HEK293 (cell line): ENCODE measurements at regions not wholly inside any gene's neighbourhood (a gene's known extent, or its start where the extent isn't known, plus 50 kb on each side); places are given as distances from the start of the nearest gene placed in this dataset.
A peak's percentile ranks its signal among the peaks of the same experiment; 100 is the strongest.

ENCODE experiments used
- CTCF ChIA-PET: fragments of 350-600 bp; formaldehyde crosslinking; extraction: SDS; loops from one replicate; lab custom pipeline; 2021; ENCODE audit warnings: antibody characterized with exemption; lab: Yijun Ruan, JAX
- POLR2A ChIA-PET: fragments of 300-600 bp; formaldehyde crosslinking; extraction: SDS; loops from one replicate; lab custom pipeline; 2020; ENCODE audit warnings: antibody characterized with exemption, inconsistent platforms; lab: Yijun Ruan, JAX
- H3K27ac ChIP-seq: fragments of 200-500 bp; sonication (Bioruptor generic); 2 replicates; pipeline ENCODE4 v1.5.1; 2014; ENCODE audit warnings: low read depth, low read length, control low read depth, inconsistent platforms; ENCODE audit errors: extremely low read depth
- H3K36me3 ChIP-seq, 2 experiments: fragments of 200-500 bp in 1 of 2; sonication (Bioruptor generic) in 1 of 2; 1 replicate in 1 of 2; 2 replicates in 1 of 2; pipeline ENCODE4 v1.5.1; 2014 to 2017; ENCODE audit warnings: inconsistent platforms in 2 of 2, low read length in 2 of 2; ENCODE audit not compliant: control insufficient read depth in 2 of 2, insufficient read depth in 1 of 2
- H3K4me1 ChIP-seq: fragments of 200-500 bp; sonication (Bioruptor generic); 2 replicates; pipeline ENCODE4 v1.5.1; 2014; ENCODE audit warnings: mild to moderate bottlenecking, low read length, inconsistent platforms; ENCODE audit not compliant: control insufficient read depth, insufficient read depth
- H3K4me3 ChIP-seq: 2 replicates; pipeline ENCODE4 v1.5.1; 2011; ENCODE audit warnings: low read depth, mild to moderate bottlenecking, control low read depth, low read length, moderate library complexity
- H3K9me3 ChIP-seq: fragments of 200-500 bp; sonication (Bioruptor generic); 2 replicates; pipeline ENCODE4 v1.5.1; 2014; ENCODE audit warnings: low read depth, low read length, inconsistent platforms; ENCODE audit not compliant: control insufficient read depth, insufficient read depth
- HIC1 ChIP-seq: fragments of 450-650 bp; formaldehyde crosslinking; IDR thresholded peaks from 2 replicates; pipeline ENCODE4 v1.5.1; 2016; ENCODE audit warnings: missing biosample characterization, missing genetic modification characterization
- TCF7L2 ChIP-seq: IDR thresholded peaks from 2 replicates; pipeline ENCODE4 v1.6.1; 2011; ENCODE audit warnings: low read depth, mild to moderate bottlenecking, inconsistent platforms, low read length, moderate library complexity, borderline replicate concordance
- YY1 ChIP-seq: fragments of 450-650 bp; formaldehyde crosslinking; IDR thresholded peaks from 2 replicates; pipeline ENCODE4 v1.5.1; 2018; ENCODE audit warnings: missing biosample characterization, missing genetic modification characterization
- ZBTB7A ChIP-seq: fragments of 450-650 bp; formaldehyde crosslinking; IDR thresholded peaks from 2 replicates; pipeline ENCODE4 v1.5.1; 2016; ENCODE audit warnings: low read depth, missing biosample characterization, missing genetic modification characterization
- ZNF146 ChIP-seq: fragments of 450-650 bp; formaldehyde crosslinking; IDR thresholded peaks from 2 replicates; pipeline ENCODE4 v1.5.1; 2016; ENCODE audit warnings: missing biosample characterization, missing genetic modification characterization
- ZNF211 ChIP-seq: fragments of 450-650 bp; formaldehyde crosslinking; IDR thresholded peaks from 2 replicates; pipeline ENCODE4 v1.5.1; 2016; ENCODE audit warnings: low read depth, missing biosample characterization, missing genetic modification characterization
- ZNF391 ChIP-seq: fragments of 450-650 bp; formaldehyde crosslinking; IDR thresholded peaks from 2 replicates; pipeline ENCODE4 v1.5.1; 2016; ENCODE audit warnings: low read depth, missing biosample characterization, missing genetic modification characterization, borderline replicate concordance
- ZNF473 ChIP-seq: fragments of 450-650 bp; formaldehyde crosslinking; IDR thresholded peaks from 2 replicates; pipeline ENCODE4 v1.5.1; 2017; ENCODE audit warnings: missing biosample characterization, missing genetic modification characterization
- ZNF747 ChIP-seq: fragments of 450-650 bp; formaldehyde crosslinking; IDR thresholded peaks from 2 replicates; pipeline ENCODE4 v1.5.1; 2016; ENCODE audit warnings: missing biosample characterization, missing genetic modification characterization
- ZSCAN16 ChIP-seq: fragments of 450-650 bp; formaldehyde crosslinking; IDR thresholded peaks from 2 replicates; pipeline ENCODE4 v1.5.1; 2016; ENCODE audit warnings: missing biosample characterization, missing genetic modification characterization
- ZSCAN4 ChIP-seq: fragments of 450-650 bp; formaldehyde crosslinking; IDR thresholded peaks from 2 replicates; pipeline ENCODE4 v1.5.1; 2017; ENCODE audit warnings: missing biosample characterization, missing genetic modification characterization
- TF ChIP-seq, protein P1 (sequence below): fragments of 450-650 bp; formaldehyde crosslinking; IDR thresholded peaks from 2 replicates; pipeline ENCODE4 v1.5.1; 2016; ENCODE audit warnings: missing biosample characterization, missing genetic modification characterization
- TF ChIP-seq, protein P2 (sequence below): fragments of 450-650 bp; formaldehyde crosslinking; conservative IDR thresholded peaks from 2 replicates; pipeline ENCODE4 v1.5.1; 2016; ENCODE audit warnings: low read depth, missing biosample characterization, missing genetic modification characterization
- TF ChIP-seq, protein P3 (sequence below): fragments of 450-650 bp; formaldehyde crosslinking; IDR thresholded peaks from 2 replicates; pipeline ENCODE4 v1.5.1; 2016; ENCODE audit warnings: missing biosample characterization, missing genetic modification characterization
- TF ChIP-seq, protein P4 (sequence below): fragments of 450-650 bp; formaldehyde crosslinking; IDR thresholded peaks from 2 replicates; pipeline ENCODE4 v1.5.1; 2016; ENCODE audit warnings: missing biosample characterization, missing genetic modification characterization

GRCh38 chr5:164007064-164007463 lies 501.6 kb downstream of the MAT2B start:
- Histone ChIP-seq H3K36me3 (no peaks in the 10 kb centered on the region), H3K4me3 (no peak overlapping the region), H3K9me3 (no peaks in the 10 kb centered on the region), H3K27ac (no peak overlapping the region), H3K4me1 (no peaks in the 10 kb centered on the region)
- CTCF ChIA-PET = no interaction called here
- TF ChIP-seq, protein P1, sequence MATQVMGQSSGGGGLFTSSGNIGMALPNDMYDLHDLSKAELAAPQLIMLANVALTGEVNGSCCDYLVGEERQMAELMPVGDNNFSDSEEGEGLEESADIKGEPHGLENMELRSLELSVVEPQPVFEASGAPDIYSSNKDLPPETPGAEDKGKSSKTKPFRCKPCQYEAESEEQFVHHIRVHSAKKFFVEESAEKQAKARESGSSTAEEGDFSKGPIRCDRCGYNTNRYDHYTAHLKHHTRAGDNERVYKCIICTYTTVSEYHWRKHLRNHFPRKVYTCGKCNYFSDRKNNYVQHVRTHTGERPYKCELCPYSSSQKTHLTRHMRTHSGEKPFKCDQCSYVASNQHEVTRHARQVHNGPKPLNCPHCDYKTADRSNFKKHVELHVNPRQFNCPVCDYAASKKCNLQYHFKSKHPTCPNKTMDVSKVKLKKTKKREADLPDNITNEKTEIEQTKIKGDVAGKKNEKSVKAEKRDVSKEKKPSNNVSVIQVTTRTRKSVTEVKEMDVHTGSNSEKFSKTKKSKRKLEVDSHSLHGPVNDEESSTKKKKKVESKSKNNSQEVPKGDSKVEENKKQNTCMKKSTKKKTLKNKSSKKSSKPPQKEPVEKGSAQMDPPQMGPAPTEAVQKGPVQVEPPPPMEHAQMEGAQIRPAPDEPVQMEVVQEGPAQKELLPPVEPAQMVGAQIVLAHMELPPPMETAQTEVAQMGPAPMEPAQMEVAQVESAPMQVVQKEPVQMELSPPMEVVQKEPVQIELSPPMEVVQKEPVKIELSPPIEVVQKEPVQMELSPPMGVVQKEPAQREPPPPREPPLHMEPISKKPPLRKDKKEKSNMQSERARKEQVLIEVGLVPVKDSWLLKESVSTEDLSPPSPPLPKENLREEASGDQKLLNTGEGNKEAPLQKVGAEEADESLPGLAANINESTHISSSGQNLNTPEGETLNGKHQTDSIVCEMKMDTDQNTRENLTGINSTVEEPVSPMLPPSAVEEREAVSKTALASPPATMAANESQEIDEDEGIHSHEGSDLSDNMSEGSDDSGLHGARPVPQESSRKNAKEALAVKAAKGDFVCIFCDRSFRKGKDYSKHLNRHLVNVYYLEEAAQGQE (tag by site-specific recombination) = peak; percentile 63; the same call in 1 of the 2 replicates
- no peak for TF ChIP-seq HIC1 (tag by site-specific recombination)
- POLR2A ChIA-PET = no interaction called here

DNA sequence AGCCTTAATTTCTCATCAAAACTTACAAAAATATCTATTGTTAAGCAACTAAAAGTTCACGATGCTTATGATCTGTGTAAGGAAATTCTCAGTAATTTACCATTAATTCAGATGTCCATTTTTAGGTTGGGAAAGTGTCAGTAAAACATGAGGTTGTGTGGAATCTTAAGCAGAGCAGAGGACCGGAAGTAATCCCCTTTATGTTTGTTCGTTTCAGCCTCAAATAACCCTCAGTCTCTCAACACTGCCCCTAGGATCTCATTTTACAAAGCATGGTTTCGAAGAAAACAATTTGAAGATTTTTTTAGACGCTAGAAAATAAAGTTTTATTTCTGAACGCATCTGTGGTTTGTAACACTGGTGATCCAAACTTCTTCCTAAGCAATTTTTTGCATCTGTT lies 504.2 kb downstream of the MAT2B start:
- H3K4me3 ChIP-seq = no peak overlapping the region
- H3K9me3 ChIP-seq = no peaks in the 10 kb centered on the region
- H3K4me1 ChIP-seq = no peaks in the 10 kb centered on the region
- H3K27ac ChIP-seq = no peak overlapping the region
- no peaks in the 10 kb centered on the region for H3K36me3 ChIP-seq
- POLR2A ChIA-PET = no interaction called here
- TF ChIP-seq ZSCAN16 (tag by site-specific recombination) (no peak), YY1 (tag by site-specific recombination) (no peak), ZNF211 (tag by site-specific recombination) (no peak), ZNF391 (tag by site-specific recombination) (no peak), ZBTB7A (tag by site-specific recombination) (no peak), ZSCAN4 (no peak), TCF7L2 (no peak), ZNF747 (tag by site-specific recombination) (no peak), ZNF473 (no peak), ZNF146 (tag by site-specific recombination) (no peak)
- TF ChIP-seq, protein P2, sequence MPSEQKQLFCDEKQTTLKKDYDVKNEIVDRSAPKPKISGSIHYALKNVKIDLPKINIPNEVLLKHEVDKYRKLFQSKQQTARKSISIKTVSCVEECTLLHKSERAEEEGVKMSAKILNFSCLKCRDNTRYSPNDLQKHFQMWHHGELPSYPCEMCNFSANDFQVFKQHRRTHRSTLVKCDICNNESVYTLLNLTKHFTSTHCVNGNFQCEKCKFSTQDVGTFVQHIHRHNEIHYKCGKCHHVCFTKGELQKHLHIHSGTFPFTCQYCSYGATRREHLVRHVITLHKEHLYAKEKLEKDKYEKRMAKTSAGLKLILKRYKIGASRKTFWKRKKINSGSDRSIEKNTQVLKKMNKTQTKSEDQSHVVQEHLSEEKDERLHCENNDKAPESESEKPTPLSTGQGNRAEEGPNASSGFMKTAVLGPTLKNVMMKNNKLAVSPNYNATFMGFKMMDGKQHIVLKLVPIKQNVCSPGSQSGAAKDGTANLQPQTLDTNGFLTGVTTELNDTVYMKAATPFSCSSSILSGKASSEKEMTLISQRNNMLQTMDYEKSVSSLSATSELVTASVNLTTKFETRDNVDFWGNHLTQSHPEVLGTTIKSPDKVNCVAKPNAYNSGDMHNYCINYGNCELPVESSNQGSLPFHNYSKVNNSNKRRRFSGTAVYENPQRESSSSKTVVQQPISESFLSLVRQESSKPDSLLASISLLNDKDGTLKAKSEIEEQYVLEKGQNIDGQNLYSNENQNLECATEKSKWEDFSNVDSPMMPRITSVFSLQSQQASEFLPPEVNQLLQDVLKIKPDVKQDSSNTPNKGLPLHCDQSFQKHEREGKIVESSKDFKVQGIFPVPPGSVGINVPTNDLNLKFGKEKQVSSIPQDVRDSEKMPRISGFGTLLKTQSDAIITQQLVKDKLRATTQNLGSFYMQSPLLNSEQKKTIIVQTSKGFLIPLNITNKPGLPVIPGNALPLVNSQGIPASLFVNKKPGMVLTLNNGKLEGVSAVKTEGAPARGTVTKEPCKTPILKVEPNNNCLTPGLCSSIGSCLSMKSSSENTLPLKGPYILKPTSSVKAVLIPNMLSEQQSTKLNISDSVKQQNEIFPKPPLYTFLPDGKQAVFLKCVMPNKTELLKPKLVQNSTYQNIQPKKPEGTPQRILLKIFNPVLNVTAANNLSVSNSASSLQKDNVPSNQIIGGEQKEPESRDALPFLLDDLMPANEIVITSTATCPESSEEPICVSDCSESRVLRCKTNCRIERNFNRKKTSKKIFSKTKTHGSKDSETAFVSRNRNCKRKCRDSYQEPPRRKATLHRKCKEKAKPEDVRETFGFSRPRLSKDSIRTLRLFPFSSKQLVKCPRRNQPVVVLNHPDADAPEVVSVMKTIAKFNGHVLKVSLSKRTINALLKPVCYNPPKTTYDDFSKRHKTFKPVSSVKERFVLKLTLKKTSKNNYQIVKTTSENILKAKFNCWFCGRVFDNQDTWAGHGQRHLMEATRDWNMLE (tag by site-specific recombination) = no peak
- TF ChIP-seq, protein P3, sequence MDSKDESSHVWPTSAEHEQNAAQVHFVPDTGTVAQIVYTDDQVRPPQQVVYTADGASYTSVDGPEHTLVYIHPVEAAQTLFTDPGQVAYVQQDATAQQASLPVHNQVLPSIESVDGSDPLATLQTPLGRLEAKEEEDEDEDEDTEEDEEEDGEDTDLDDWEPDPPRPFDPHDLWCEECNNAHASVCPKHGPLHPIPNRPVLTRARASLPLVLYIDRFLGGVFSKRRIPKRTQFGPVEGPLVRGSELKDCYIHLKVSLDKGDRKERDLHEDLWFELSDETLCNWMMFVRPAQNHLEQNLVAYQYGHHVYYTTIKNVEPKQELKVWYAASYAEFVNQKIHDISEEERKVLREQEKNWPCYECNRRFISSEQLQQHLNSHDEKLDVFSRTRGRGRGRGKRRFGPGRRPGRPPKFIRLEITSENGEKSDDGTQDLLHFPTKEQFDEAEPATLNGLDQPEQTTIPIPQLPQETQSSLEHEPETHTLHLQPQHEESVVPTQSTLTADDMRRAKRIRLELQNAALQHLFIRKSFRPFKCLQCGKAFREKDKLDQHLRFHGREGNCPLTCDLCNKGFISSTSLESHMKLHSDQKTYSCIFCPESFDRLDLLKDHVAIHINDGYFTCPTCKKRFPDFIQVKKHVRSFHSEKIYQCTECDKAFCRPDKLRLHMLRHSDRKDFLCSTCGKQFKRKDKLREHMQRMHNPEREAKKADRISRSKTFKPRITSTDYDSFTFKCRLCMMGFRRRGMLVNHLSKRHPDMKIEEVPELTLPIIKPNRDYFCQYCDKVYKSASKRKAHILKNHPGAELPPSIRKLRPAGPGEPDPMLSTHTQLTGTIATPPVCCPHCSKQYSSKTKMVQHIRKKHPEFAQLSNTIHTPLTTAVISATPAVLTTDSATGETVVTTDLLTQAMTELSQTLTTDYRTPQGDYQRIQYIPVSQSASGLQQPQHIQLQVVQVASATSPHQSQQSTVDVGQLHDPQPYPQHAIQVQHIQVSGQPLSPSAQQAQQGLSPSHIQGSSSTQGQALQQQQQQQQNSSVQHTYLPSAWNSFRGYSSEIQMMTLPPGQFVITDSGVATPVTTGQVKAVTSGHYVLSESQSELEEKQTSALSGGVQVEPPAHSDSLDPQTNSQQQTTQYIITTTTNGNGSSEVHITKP (tag by site-specific recombination) = no peak
- TF ChIP-seq, protein P4, sequence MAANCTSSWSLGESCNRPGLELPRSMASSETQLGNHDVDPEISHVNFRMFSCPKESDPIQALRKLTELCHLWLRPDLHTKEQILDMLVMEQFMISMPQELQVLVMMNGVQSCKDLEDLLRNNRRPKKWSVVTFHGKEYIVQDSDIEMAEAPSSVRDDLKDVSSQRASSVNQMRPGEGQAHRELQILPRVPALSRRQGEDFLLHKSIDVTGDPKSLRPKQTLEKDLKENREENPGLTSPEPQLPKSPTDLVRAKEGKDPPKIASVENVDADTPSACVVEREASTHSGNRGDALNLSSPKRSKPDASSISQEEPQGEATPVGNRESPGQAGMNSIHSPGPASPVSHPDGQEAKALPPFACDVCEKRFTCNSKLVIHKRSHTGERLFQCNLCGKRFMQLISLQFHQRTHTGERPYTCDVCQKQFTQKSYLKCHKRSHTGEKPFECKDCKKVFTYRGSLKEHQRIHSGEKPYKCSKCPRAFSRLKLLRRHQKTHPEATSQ (tag by site-specific recombination) = no peak
- TF ChIP-seq, all 188 proteins: peak for 0
- CTCF ChIA-PET = interaction anchor here (0.6 kb wide), 1 partner anchor 494 kb away, joined by 3 read pairs; no protein-coding TSS in a partner anchor
